ENCODE measurements at regions not wholly inside any gene's neighbourhood (a gene's known extent, or its start where the extent isn't known, plus 50 kb on each side); places are given as distances from the start of the nearest gene placed in this dataset.
"Not testable (repeated sequence)": the region's sequence is repeated elsewhere in the genome, so short reads cannot be mapped to it uniquely, and the experiment has no call there.

- no peak overlapping the region for H3K4me3 ChIP-seq
- H3K27ac ChIP-seq, result no peak overlapping the region
- H3K4me1 ChIP-seq, result no peaks in the 10 kb centered on the region
- peaks cover 0 to 4% (median 0%) of the 10 kb centered on the region in 4 donors for H3K9me3 ChIP-seq
- no peak for DNase-seq
- H3K27me3 ChIP-seq, result no peaks in the 10 kb centered on the region
- H3K36me3 ChIP-seq, result no peaks in the 10 kb centered on the region
- TF ChIP-seq CTCF (IDR thresholded peaks at IDR 0.05) (no peak), POLR2A (IDR thresholded peaks at IDR 0.05) (no peak)
Measured at GRCh38 chr7:125184801-125185200, 255.2 kb upstream of the POT1 start.

- H3K27me3 ChIP-seq, H3K4me3 ChIP-seq, H3K36me3 ChIP-seq, H3K4me1 ChIP-seq, DNase-seq, H3K9me3 ChIP-seq, H3K27ac ChIP-seq: not testable (repeated sequence)
Measured at GRCh38 chr7:125181569-125182267, 252.1 kb upstream of the POT1 start.

GRCh38 chr7:125173571-125173970, 243.9 kb upstream of the POT1 start:
- H3K36me3 ChIP-seq, result no peaks in the 10 kb centered on the region
- DNase-seq, result no peak
- H3K9me3 ChIP-seq, result no peaks in the 10 kb centered on the region
- no peaks in the 10 kb centered on the region for H3K4me1 ChIP-seq
- TF ChIP-seq POLR2A (IDR thresholded peaks at IDR 0.05) (no peak), CTCF (IDR thresholded peaks at IDR 0.05) (no peak)
- H3K27ac ChIP-seq, result no peak overlapping the region
- no peak overlapping the region for H3K4me3 ChIP-seq
- H3K27me3 ChIP-seq, result no peaks in the 10 kb centered on the region

DNA sequence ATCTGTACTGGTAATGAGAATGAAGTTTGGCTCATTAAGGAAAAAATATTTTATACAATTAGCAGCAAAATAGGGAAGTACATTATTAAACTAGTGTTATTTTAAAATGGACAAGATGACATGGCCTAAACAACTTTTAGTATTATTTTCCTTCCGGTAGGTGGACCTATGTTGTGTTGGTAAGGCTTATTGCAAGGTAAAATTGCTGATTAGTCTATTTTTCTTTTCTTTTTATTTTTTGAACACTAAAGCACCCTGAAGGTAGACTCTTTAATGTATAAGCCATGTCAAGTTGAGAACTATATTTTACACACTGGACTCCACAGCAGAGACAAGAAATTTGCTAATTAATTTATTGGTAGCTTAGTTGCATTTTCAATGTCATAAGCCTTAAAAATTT, 239.5 kb upstream of the POT1 start:
- H3K27ac ChIP-seq, result no peak overlapping the region
- H3K36me3 ChIP-seq, result no peaks in the 10 kb centered on the region
- H3K9me3 ChIP-seq, result no peaks in the 10 kb centered on the region
- no peak for DNase-seq
- H3K4me1 ChIP-seq, result no peaks in the 10 kb centered on the region
- no peaks in the 10 kb centered on the region for H3K27me3 ChIP-seq
- H3K4me3 ChIP-seq, result no peak overlapping the region
- no peak for TF ChIP-seq POLR2A (IDR thresholded peaks at IDR 0.05)
- no peak for TF ChIP-seq CTCF (IDR thresholded peaks at IDR 0.05)

- no peaks in the 10 kb centered on the region for H3K4me1 ChIP-seq
- TF ChIP-seq POLR2A (IDR thresholded peaks at IDR 0.05) (no peak), CTCF (IDR thresholded peaks at IDR 0.05) (no peak)
- no peak overlapping the region for H3K27ac ChIP-seq
- no peak for DNase-seq
- H3K4me3 ChIP-seq, result no peak overlapping the region
- no peaks in the 10 kb centered on the region for H3K27me3 ChIP-seq
- H3K36me3 ChIP-seq, result no peaks in the 10 kb centered on the region
- H3K9me3 ChIP-seq, result no peaks in the 10 kb centered on the region
Measured at GRCh38 chr7:125154930-125155329, 225.3 kb upstream of the POT1 start.

GRCh38 chr7:125149151-125149550, 219.5 kb upstream of the POT1 start:
- Histone ChIP-seq H3K9me3 (no peaks in the 10 kb centered on the region), H3K27me3 (no peaks in the 10 kb centered on the region), H3K4me1 (no peaks in the 10 kb centered on the region), H3K36me3 (no peaks in the 10 kb centered on the region), H3K27ac (no peak overlapping the region), H3K4me3 (no peak overlapping the region)
- DNase-seq, result no peak
- TF ChIP-seq CTCF (IDR thresholded peaks at IDR 0.05) (no peak), POLR2A (IDR thresholded peaks at IDR 0.05) (no peak)
